ENCODE measurements at regions not wholly inside any gene's neighbourhood (a gene's known extent, or its start where the extent isn't known, plus 50 kb on each side); places are given as distances from the start of the nearest gene placed in this dataset.

GRCh38 chr4:32425243-32425642 is 1705.1 kb downstream of the PCDH7 start:
- no peak for TF ChIP-seq YY1 (IDR thresholded peaks at IDR 0.05; ENCODE audit: low read depth)
- TF ChIP-seq RAD21 (IDR thresholded peaks at IDR 0.05; ENCODE audit: low read depth) = no peak
- TF ChIP-seq TEAD4 (IDR thresholded peaks at IDR 0.05) = no peak
- no peak for TF ChIP-seq CEBPB (IDR thresholded peaks at IDR 0.05)
- no peak for TF ChIP-seq CREB1 (IDR thresholded peaks at IDR 0.05; ENCODE audit: low read depth)
- TF ChIP-seq EP300 (IDR thresholded peaks at IDR 0.05; ENCODE audit: borderline replicate concordance) = no peak
- TF ChIP-seq, protein P1, sequence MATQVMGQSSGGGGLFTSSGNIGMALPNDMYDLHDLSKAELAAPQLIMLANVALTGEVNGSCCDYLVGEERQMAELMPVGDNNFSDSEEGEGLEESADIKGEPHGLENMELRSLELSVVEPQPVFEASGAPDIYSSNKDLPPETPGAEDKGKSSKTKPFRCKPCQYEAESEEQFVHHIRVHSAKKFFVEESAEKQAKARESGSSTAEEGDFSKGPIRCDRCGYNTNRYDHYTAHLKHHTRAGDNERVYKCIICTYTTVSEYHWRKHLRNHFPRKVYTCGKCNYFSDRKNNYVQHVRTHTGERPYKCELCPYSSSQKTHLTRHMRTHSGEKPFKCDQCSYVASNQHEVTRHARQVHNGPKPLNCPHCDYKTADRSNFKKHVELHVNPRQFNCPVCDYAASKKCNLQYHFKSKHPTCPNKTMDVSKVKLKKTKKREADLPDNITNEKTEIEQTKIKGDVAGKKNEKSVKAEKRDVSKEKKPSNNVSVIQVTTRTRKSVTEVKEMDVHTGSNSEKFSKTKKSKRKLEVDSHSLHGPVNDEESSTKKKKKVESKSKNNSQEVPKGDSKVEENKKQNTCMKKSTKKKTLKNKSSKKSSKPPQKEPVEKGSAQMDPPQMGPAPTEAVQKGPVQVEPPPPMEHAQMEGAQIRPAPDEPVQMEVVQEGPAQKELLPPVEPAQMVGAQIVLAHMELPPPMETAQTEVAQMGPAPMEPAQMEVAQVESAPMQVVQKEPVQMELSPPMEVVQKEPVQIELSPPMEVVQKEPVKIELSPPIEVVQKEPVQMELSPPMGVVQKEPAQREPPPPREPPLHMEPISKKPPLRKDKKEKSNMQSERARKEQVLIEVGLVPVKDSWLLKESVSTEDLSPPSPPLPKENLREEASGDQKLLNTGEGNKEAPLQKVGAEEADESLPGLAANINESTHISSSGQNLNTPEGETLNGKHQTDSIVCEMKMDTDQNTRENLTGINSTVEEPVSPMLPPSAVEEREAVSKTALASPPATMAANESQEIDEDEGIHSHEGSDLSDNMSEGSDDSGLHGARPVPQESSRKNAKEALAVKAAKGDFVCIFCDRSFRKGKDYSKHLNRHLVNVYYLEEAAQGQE (IDR thresholded peaks at IDR 0.05; ENCODE audit: low read depth) = no peak
- TF ChIP-seq TCF12 (IDR thresholded peaks at IDR 0.05; ENCODE audit: low read depth) = no peak
- TF ChIP-seq TAF1 (IDR thresholded peaks at IDR 0.05; ENCODE audit: low read depth) = no peak
- TF ChIP-seq, protein P2, sequence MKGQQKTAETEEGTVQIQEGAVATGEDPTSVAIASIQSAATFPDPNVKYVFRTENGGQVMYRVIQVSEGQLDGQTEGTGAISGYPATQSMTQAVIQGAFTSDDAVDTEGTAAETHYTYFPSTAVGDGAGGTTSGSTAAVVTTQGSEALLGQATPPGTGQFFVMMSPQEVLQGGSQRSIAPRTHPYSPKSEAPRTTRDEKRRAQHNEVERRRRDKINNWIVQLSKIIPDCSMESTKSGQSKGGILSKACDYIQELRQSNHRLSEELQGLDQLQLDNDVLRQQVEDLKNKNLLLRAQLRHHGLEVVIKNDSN (IDR thresholded peaks at IDR 0.05) = no peak
- TF ChIP-seq ZBTB7A (IDR thresholded peaks at IDR 0.05; ENCODE audit: low read depth) = no peak
- TF ChIP-seq FOXM1 (IDR thresholded peaks at IDR 0.05; ENCODE audit: borderline replicate concordance, low read depth) = no peak
